ENCODE measurements at regions not wholly inside any gene's neighbourhood (a gene's known extent, or its start where the extent isn't known, plus 50 kb on each side); places are given as distances from the start of the nearest gene placed in this dataset.

- no peak overlapping the region for H3K4me3 ChIP-seq (replicated peaks; ENCODE audit: insufficient read depth, low read length)
- no peak overlapping the region for H3K27ac ChIP-seq (replicated peaks)
Measured at GRCh38 chr14:45680531-45680930, 427.5 kb upstream of the MIS18BP1 start.

GRCh38 chr14:45679853-45680252 is 426.9 kb upstream of the MIS18BP1 start:
- Histone ChIP-seq H3K27me3 (ENCODE audit: insufficient read depth, poor library complexity, severe bottlenecking) (no peaks in the 10 kb centered on the region), H3K4me3 (replicated peaks; ENCODE audit: insufficient read depth, low read length) (no peak overlapping the region), H3K27ac (replicated peaks) (no peak overlapping the region)
- no peak for DNase-seq (ENCODE audit: low read depth in 1 of 2, low spot score in 1 of 2)
- no peak for TF ChIP-seq REST (IDR thresholded peaks at IDR 0.05; ENCODE audit: insufficient replicate concordance, low read depth)
- no peak for TF ChIP-seq POLR2AphosphoS5 (IDR thresholded peaks at IDR 0.05; ENCODE audit: low read depth)

More at GRCh38 chr14:45680531-45680930, 427.5 kb upstream of the MIS18BP1 start:
- no peak for TF ChIP-seq POLR2AphosphoS5 (IDR thresholded peaks at IDR 0.05; ENCODE audit: low read depth)
- no peak for TF ChIP-seq REST (IDR thresholded peaks at IDR 0.05; ENCODE audit: insufficient replicate concordance, low read depth)
- no peak for TF ChIP-seq CTCF (IDR thresholded peaks at IDR 0.05; ENCODE audit: insufficient read depth, low read length)
- no peak for TF ChIP-seq GABPA (IDR thresholded peaks at IDR 0.05; ENCODE audit: low read depth)
- TF ChIP-seq SPI1 (IDR thresholded peaks at IDR 0.05; ENCODE audit: borderline replicate concordance, low read depth), result no peak
- DNase-seq (ENCODE audit: low read depth in 1 of 2, low spot score in 1 of 2), result no peak
- no peaks in the 10 kb centered on the region for H3K27me3 ChIP-seq (ENCODE audit: insufficient read depth, poor library complexity, severe bottlenecking)

GRCh38 chr14:45678163-45678562 is 425.2 kb upstream of the MIS18BP1 start:
- no peak for DNase-seq (ENCODE audit: low read depth in 1 of 2, low spot score in 1 of 2)
- TF ChIP-seq POLR2AphosphoS5 (IDR thresholded peaks at IDR 0.05; ENCODE audit: low read depth), result no peak
- no peak for TF ChIP-seq REST (IDR thresholded peaks at IDR 0.05; ENCODE audit: insufficient replicate concordance, low read depth)
- no peak for TF ChIP-seq CTCF (IDR thresholded peaks at IDR 0.05; ENCODE audit: insufficient read depth, low read length)
- TF ChIP-seq SPI1 (IDR thresholded peaks at IDR 0.05; ENCODE audit: borderline replicate concordance, low read depth), result no peak
- no peak for TF ChIP-seq GABPA (IDR thresholded peaks at IDR 0.05; ENCODE audit: low read depth)
- Histone ChIP-seq H3K27me3 (ENCODE audit: insufficient read depth, poor library complexity, severe bottlenecking) (no peaks in the 10 kb centered on the region), H3K4me3 (replicated peaks; ENCODE audit: insufficient read depth, low read length) (no peak overlapping the region), H3K27ac (replicated peaks) (no peak overlapping the region)

GRCh38 chr14:45673420-45673819 is 420.4 kb upstream of the MIS18BP1 start:
- H3K27me3 ChIP-seq (ENCODE audit: insufficient read depth, poor library complexity, severe bottlenecking), result no peaks in the 10 kb centered on the region
- DNase-seq (ENCODE audit: low read depth in 1 of 2, low spot score in 1 of 2), result no peak
- no peak overlapping the region for H3K4me3 ChIP-seq (replicated peaks; ENCODE audit: insufficient read depth, low read length)
- TF ChIP-seq POLR2AphosphoS5 (IDR thresholded peaks at IDR 0.05; ENCODE audit: low read depth) (no peak), SPI1 (IDR thresholded peaks at IDR 0.05; ENCODE audit: borderline replicate concordance, low read depth) (no peak), REST (IDR thresholded peaks at IDR 0.05; ENCODE audit: insufficient replicate concordance, low read depth) (no peak)
- H3K27ac ChIP-seq (replicated peaks), result no peak overlapping the region

Measured in HL-60 (cell line).